ENCODE measurements at regions not wholly inside any gene's neighbourhood (a gene's known extent, or its start where the extent isn't known, plus 50 kb on each side); places are given as distances from the start of the nearest gene placed in this dataset.

GRCh38 chr2:225122007-225122406 is 79.7 kb upstream of the DOCK10 start (continued):
- TF ChIP-seq, protein P1, sequence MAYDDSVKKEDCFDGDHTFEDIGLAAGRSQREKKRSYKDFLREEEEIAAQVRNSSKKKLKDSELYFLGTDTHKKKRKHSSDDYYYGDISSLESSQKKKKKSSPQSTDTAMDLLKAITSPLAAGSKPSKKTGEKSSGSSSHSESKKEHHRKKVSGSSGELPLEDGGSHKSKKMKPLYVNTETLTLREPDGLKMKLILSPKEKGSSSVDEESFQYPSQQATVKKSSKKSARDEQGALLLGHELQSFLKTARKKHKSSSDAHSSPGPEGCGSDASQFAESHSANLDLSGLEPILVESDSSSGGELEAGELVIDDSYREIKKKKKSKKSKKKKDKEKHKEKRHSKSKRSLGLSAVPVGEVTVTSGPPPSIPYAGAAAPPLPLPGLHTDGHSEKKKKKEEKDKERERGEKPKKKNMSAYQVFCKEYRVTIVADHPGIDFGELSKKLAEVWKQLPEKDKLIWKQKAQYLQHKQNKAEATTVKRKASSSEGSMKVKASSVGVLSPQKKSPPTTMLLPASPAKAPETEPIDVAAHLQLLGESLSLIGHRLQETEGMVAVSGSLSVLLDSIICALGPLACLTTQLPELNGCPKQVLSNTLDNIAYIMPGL (CRISPR knock-in tag; IDR thresholded peaks at IDR 0.05) = no peak
- no peak for TF ChIP-seq NR3C1 (CRISPR knock-in tag; conservative IDR thresholded peaks at IDR 0.05; ENCODE audit: low read depth)
- TF ChIP-seq CBFB (CRISPR knock-in tag; IDR thresholded peaks at IDR 0.05; ENCODE audit: low read depth) = no peak

- H3K9me3 Mint-ChIP-seq = no peaks in the 10 kb centered on the region
- H3K27ac Mint-ChIP-seq = no peak overlapping the region
- H3K27me3 Mint-ChIP-seq (ENCODE audit: low read depth) = no peaks in the 10 kb centered on the region
- H3K4me1 Mint-ChIP-seq = peaks cover 18% of the 10 kb centered on the region
- ATAC-seq (peak; percentile 63), DNase-seq (ENCODE audit: low spot score) (no peak)
- H3K4me3 Mint-ChIP-seq = no peak overlapping the region
- ChIA-PET CTCF (interaction anchor here (1.4 kb wide), 1 partner anchor 540 kb away, joined by 3 read pairs; no protein-coding TSS in a partner anchor), POLR2A (no interaction called here)
- no peaks in the 10 kb centered on the region for H3K36me3 Mint-ChIP-seq
- no peak for TF ChIP-seq NFYB (CRISPR knock-in tag; conservative IDR thresholded peaks at IDR 0.05; ENCODE audit: low read depth)
- peak; percentile 42; the same call in 1 of the 2 replicates for TF ChIP-seq NFE2L1 (CRISPR knock-in tag; IDR thresholded peaks at IDR 0.05)
Measured at GRCh38 chr2:225120186-225120585, 77.9 kb upstream of the DOCK10 start.

DNA sequence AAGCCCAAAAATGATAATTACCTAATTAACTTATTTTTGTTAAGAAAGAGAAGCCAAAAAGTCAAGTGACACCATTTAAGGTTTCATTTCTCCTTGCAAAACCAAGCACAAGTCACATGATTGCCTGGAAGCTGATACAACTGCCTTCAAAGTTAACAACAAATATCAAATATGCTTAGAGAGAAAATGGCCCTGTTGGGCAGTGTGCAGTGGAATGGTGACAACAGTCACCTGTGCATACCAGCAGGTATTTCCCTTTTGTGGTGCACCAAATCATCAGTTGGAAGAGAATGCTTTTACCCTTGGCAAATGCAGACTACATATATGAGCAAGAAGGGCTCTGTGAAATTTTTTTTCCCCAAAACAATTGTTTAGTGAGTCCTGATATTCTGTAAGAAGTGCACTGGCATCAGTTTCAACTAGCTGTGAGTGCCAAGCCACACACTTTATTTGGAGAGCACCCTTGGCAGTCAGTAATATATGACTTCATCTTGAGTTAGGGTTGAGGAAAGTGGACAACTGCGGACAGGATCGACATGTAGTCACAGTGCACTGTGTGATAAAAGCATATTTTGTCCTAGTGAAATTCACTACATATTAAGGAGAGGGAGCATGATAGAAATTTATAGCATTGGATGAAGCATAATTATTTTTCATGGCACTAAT is 74.9 kb upstream of the DOCK10 start:
- Mint-ChIP-seq H3K4me1 (peaks cover 18% of the 10 kb centered on the region), H3K36me3 (no peaks in the 10 kb centered on the region), H3K27me3 (ENCODE audit: low read depth) (no peaks in the 10 kb centered on the region), H3K27ac (no peak overlapping the region), H3K4me3 (no peak overlapping the region), H3K9me3 (no peaks in the 10 kb centered on the region)
- ATAC-seq (no peak), DNase-seq (ENCODE audit: low spot score) (no peak)
- ChIA-PET POLR2A (no interaction called here), CTCF (no interaction called here)
- TF ChIP-seq, protein P2, sequence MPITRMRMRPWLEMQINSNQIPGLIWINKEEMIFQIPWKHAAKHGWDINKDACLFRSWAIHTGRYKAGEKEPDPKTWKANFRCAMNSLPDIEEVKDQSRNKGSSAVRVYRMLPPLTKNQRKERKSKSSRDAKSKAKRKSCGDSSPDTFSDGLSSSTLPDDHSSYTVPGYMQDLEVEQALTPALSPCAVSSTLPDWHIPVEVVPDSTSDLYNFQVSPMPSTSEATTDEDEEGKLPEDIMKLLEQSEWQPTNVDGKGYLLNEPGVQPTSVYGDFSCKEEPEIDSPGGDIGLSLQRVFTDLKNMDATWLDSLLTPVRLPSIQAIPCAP (CRISPR knock-in tag; IDR thresholded peaks at IDR 0.05) = no peak
- no peak for TF ChIP-seq FOXJ3 (CRISPR knock-in tag; IDR thresholded peaks at IDR 0.05; ENCODE audit: borderline replicate concordance)
- no peak for TF ChIP-seq OVOL2 (CRISPR knock-in tag; IDR thresholded peaks at IDR 0.05; ENCODE audit: borderline replicate concordance)
- TF ChIP-seq SOX15 (CRISPR knock-in tag; IDR thresholded peaks at IDR 0.05) = no peak
- TF ChIP-seq ZNF425 (CRISPR knock-in tag; conservative IDR thresholded peaks at IDR 0.05) = no peak
- TF ChIP-seq, protein P3, sequence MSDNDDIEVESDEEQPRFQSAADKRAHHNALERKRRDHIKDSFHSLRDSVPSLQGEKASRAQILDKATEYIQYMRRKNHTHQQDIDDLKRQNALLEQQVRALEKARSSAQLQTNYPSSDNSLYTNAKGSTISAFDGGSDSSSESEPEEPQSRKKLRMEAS (CRISPR knock-in tag; IDR thresholded peaks at IDR 0.05) = no peak
- no peak for TF ChIP-seq ESRRA (CRISPR knock-in tag; IDR thresholded peaks at IDR 0.05; ENCODE audit: borderline replicate concordance)
- TF ChIP-seq GTF2I (CRISPR knock-in tag; conservative IDR thresholded peaks at IDR 0.05) = no peak
- TF ChIP-seq CREB1 (CRISPR knock-in tag; IDR thresholded peaks at IDR 0.05) = no peak

- ATAC-seq (no peak), DNase-seq (ENCODE audit: low spot score) (no peak)
- Mint-ChIP-seq H3K4me1 (peaks cover 11% of the 10 kb centered on the region), H3K36me3 (no peaks in the 10 kb centered on the region), H3K27me3 (ENCODE audit: low read depth) (no peaks in the 10 kb centered on the region), H3K9me3 (no peaks in the 10 kb centered on the region), H3K27ac (no peak overlapping the region), H3K4me3 (no peak overlapping the region)
- POLR2A ChIA-PET = interaction anchor here (1.2 kb wide), 1 partner anchor 542 kb away, joined by 3 read pairs; no protein-coding TSS in a partner anchor
- CTCF ChIA-PET = no interaction called here
- TF ChIP-seq ATF3 (CRISPR knock-in tag; conservative IDR thresholded peaks at IDR 0.05) (no peak), IRF2 (CRISPR knock-in tag; IDR thresholded peaks at IDR 0.05; ENCODE audit: borderline replicate concordance, low read depth) (no peak), ZBTB21 (CRISPR knock-in tag; IDR thresholded peaks at IDR 0.05; ENCODE audit: borderline replicate concordance) (no peak), NFE2L1 (CRISPR knock-in tag; IDR thresholded peaks at IDR 0.05) (no peak), JUN (CRISPR knock-in tag; IDR thresholded peaks at IDR 0.05) (no peak), ZMAT4 (CRISPR knock-in tag; IDR thresholded peaks at IDR 0.05) (no peak), E2F1 (CRISPR knock-in tag; IDR thresholded peaks at IDR 0.05) (no peak), PREB (CRISPR knock-in tag; IDR thresholded peaks at IDR 0.05; ENCODE audit: borderline replicate concordance) (no peak)
- TF ChIP-seq, protein P2 (CRISPR knock-in tag; IDR thresholded peaks at IDR 0.05) = no peak
Measured at GRCh38 chr2:225114786-225115323, 72.6 kb upstream of the DOCK10 start.

Measured in WTC11 (cell line).